ENCODE measurements at regions not wholly inside any gene's neighbourhood (a gene's known extent, or its start where the extent isn't known, plus 50 kb on each side); places are given as distances from the start of the nearest gene placed in this dataset.
"Not testable (repeated sequence)": the region's sequence is repeated elsewhere in the genome, so short reads cannot be mapped to it uniquely, and the experiment has no call there.

DNA sequence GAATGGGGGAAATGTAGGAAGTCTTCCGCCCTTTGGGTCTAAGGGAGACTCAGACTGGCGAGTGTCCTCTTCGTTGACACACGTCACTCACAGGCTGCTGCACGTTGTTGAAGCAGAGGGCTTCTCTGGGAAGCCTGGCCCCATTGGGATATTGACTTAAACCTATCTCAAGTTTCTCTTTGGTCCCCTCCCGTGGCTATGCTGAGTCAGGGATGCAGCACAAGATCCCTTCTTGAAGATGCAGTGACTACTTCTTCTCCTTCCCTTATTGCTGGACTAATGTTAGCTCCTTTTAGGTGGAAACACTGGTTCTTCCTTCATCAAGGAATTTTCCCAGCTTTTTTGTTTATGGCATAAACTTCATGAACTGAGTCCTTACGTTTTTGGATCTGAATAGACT, 89.8 kb upstream of the CCDC71L start:
- no peak for DNase-seq

DNA sequence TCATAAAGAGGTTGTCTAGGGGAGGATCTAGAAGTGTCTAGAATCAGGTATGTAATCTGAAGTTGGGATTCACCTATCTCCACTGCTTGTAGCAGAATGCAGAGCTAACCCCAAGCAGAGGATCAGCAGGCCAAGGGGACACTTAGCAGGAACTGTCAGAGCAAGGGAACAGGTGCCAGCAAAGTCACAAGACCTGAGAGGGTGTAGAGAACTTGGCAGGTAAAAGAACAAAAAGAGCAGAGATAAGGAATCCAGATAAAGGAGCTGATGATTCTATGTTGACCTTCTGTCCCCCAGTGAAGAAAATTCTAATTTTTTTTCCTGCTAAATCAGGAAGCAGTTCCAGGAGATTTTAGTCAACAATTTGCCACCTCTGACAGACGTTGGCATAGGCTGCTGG, 91.4 kb upstream of the CCDC71L start:
- DNase-seq = no peak

DNA sequence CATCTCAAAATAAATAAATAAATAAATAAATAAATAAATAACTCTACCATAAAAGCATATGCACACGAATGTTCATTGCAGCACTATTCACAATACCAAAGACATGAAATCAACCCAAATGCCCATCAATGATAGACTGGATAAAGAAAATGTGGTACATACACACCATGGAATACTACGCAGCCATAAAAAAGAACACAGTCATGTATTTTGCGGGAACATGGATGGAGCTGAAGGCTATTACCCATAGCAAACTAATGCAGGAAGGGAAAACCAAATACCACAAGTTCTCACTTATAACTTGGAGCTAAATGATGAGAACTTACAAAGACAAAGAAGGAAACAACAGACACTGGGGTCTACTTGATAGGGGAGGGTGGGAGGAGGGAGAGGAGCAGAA, 94.1 kb upstream of the CCDC71L start:
- not testable (repeated sequence) for DNase-seq

DNA sequence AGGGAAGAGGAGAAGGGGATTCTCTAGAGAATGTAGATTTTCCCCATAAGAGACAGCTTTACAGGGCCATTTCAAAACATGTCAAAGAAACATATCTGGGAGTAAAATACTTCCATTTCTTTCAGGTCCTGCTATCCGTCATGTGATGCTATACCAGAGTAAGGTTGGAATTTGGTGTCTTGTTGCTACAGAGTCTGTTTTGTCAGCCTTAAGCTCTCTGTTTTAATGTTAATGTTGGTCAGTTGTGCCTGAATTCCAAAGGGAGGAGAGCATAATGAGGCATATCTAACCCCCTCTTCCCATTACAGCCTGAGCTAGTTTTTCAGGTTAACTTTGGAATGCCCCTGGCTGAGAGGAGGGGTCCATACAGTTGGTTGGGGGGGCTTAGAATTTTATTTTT, 94.7 kb upstream of the CCDC71L start:
- DNase-seq = no peak

DNA sequence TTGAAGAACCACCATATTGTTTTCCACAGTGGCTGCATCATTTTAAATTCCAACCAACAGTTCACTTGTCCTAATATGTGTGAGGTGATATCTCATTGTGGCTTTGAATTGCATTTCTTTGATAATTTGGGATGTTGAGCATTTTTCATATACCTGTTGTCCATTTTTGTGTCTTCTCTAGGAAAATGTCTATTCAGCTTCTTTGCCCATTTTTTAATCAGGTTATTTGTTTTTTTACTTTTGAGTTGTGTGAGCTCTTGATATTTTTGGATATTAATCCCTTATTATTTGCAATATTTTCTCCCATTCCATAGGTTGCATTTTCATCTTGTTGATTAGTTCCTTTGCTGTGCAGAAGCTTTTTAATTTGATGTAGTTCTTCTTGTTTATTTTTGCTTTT, 95.1 kb upstream of the CCDC71L start:
- no peak for DNase-seq

DNA sequence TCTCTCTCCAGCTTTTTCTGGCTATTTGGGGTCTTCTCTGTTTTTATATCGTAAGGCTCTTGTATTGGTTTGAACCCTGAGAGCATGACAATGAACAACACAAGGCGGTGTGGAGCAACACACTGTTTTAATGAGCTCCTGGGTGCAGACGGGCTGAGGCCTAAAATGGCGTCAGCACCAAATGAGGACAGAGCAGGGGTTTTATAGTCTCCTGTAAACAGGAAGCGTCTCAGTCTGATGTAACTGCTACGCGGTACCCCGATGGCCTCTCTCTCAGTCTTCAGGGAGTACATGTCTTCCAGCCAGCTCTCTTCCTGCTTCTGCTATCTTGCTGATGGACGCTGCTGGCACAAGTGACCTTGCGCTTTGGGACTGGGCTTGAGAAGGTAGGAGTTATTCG, 95.9 kb upstream of the CCDC71L start:
- no peak for DNase-seq

DNA sequence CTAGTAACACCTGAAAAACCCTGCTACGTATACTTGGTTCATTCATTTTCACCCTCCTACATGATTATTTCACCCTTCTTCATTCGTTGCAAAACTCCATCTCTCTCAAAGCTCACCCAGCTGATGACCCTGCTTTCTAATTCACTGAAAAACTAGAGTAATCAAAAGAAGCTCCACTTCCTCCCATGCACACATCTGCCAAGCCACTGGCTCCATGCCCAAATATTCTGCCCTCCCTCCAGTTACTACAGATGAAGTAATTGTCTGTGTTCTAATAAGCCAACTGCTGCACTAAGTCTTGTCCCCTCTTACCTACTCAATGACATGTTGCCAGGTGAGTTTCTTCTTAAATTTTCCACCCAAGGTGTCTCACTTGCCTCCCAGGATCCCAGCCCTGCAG, 96.9 kb upstream of the CCDC71L start:
- no peak for DNase-seq

DNA sequence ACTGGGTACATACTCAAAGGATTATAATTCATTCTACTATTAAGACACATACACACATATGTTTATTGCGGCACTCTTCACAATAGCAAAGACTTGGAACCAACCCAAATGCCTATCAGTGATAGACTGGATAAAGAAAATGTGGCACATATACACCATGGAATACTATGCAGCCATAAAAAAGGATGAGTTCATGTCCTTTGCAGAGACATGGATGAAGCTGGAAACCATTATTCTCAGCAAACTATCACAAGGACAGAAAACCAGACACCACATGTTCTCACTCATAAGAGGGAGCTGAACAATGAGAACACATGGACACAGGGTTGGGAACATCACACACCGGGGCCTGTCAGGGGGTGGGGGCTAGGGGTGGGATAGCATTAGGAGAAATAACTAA, 101.9 kb upstream of the CCDC71L start:
- DNase-seq = not testable (repeated sequence)

DNA sequence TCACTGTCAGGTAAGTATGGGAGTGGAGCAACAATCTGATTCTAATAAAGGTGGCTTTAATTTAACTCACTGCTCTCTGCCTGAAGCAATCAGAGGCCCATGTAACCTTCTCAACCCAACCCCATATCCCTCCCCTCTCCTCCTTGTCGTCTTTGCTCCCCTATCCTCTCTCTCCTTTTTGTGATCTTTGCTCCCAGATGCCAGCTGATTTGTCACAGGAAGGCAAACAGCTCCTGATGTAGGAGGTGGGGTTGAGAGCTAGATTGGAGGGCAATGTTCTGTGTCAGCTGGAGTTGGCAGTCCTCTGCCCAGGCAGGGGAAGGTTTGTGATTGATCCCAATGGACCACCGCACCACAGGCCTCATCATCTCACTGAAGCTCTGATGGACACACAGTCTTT, 101.4 kb upstream of the PIK3CG start:
- DNase-seq = no peak

DNA sequence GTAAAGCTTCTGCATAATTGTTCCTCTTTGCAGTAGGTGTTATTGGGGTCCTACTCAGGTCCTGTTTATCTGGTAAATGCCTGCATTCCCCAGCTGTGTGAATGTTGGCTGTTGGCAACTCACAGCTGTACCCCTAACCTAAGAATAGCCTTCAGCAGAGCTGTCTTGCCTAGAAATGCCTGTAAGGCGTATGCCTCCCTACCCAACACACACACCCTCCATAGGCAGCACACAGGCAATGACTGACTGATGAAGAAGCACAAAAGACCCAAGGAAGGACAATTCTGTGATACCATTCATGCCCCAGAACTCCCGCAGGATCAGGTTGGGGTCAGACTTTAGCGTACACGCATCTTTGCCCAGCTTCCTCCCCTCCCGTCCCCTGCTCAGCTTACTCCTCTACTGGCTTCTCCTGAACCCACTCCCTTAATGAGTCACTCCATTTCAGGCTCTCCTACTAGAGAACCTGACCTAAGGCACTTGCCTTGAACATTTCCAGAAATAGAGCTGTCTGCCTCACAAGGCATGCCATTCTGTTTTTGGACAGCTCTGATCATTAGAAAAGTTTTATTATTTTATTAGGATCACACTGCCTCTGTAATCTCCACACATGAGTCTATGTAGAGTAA, 99.2 kb upstream of the PIK3CG start:
- no peak for DNase-seq

DNA sequence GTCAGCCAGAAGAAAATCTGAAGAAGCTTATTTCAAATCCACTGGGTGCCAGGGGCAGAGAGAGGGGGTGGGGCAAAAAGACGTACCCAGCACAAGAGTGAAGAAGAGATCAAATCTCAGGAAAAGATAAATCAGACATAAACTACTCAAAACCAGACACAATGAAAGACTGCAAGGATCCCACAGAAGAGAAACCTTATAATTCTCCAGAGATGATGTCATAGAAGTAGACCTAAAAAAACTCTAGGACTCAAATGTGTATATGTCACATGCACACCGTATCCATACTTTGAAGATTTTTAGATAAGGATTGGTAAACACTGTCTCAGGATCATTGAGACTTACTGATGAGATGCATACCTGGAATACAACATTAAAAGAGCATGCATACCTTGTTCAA, 98.5 kb upstream of the PIK3CG start:
- peak; percentile 16 for DNase-seq

DNA sequence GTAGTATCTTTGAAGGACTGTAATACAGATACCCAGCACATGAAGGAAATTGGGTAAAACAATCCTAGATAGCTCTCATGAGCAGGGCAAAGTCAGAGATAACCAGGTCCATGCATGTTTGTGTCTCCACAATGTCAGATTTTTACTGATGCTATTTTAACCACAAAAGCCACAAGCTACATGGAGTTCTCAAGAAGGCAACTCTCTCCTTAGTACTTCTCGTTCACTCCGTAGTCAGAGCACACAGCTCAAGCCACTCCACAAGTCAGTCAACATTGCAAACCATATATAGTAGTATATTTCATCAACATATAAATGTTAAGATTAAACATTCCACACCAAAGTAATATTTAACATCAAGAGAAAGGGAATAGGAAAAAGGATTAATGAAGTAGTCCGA, 98.0 kb upstream of the PIK3CG start:
- no peak for DNase-seq

DNA sequence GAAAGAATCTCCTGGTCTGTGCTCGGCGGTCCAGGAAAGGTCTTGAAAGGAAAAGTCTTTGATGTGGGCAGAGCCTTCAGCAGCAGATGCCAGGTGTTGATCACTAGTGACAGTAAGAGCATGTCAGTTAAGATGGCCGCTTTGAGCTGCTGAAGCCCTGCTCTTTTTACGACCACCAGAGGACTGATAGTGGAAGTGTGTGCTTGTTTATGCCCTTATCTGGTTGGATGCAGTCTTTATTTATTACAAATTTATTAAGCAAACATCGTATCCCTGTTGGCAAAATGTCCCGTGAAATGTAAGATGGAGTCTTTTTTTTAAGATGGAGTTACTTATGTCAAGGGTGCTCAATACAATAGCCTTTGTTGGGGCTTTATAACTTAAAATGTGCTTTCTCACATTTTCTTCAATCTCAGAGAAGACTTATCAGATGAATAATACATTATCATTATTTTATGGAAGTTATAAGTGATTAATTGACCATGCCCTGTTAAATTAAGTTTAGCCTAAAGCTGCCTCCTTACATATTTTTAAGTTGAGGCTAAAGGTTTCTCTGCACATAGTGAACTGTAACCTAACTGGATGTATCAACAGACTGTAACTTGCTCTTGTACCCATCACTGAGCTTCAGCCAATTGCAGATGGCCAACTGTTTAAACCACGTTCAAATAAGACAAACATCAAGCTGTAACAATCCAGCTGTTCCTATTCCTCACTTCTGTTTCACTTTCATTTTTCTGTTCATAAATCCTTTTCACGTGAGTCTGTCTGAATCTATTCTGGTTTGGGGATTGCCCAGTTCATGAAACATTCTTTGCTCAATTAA, 97.4 kb upstream of the PIK3CG start:
- peak; percentile 12 for DNase-seq

DNA sequence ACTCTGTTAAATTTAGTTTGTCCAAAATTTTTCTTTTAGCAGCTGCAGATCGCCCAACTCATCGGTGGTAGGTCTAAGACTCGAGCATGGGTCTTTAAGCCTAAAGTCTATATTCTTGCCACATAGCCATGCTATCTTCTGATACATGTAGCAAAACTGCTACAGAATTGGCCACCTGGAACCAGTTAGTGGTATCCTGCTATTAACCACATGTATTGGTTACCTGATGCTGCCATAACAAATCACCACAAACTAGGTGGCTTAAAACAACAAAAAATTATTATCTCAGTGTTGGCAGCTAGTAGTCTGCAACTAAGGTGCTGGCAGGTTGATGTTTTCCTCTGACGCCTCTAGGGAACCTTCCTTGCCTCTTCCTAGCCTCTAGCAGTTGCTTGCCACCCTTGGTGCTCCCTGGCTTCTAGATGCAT, 96.7 kb upstream of the PIK3CG start:
- DNase-seq = no peak

DNA sequence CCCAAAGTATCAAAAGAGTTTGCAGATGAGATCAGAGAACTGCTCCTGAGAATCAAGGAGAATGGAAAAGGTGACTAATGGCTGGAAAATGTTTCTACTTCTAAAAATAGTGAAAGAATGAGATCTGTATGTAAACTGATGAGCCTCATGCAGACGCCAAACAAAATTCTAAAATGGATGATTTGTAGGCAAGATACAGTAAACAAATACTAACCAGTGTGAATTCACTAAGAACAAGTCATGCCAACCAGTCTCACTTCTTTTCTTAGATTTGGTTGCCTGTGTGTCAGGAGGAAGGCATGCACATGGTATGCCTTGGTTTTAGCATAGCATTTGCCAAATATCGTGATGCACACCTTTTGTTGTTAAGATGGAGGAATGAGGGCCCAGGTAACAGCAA, 94.9 kb upstream of the PIK3CG start:
- no peak for DNase-seq

DNA sequence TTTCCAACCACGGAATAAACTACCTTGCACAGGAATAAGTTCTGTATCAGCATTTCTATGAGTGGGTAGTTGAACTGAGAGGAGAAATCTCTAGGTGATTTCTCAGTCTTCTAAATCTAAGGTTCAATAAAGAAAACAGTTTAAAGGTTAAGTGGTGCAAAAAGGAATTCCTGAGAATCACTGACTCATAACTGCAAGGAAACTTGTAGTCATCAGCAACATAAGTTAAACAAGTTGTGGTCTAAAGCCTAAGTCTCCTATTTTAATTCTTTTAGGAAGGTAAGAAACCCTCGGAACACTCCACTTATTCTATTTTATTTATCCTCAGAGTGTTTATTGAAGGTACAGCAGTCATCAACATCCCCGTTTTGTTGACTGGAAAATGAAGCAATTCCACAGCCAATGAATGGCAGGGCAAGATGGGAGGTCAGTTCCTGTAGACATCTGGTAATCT, 92.4 kb upstream of the PIK3CG start:
- DNase-seq = no peak

DNA sequence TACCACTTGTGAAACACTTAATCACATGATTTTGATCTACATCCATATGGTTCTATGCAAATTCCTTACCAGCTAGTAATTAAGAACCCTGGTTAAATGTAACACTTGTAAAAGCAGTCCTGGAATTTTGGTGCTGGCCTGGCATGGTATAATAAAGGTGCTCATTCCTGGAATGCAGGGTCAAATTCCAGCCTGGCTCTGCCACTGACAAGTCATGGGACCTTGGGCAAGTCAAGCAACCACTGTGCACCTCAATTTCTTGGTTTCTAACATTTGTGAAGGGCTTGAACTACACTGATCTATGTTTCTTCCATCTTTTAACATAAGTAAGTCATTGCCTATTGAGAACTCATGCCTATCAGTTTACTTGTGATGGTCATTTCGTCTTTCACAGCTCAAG, 91.9 kb upstream of the PIK3CG start:
- no peak for DNase-seq

DNA sequence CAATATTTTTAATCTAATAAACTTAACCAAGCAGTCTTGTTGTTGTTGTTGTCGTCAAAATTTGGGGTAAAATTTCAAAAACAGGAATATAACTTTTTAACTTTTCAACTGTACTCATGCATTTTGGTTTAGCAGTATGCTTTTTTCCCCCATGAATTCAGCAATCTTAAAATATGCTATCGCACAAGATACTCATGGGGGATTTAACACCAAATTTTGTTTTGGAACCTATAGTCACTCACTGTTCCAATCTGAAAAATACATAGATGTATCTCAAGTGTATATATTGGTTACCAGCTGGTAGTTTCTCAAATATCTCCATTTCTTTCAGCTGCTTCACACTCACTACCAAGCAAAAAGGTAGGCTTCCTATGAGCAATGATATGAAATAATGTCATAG, 91.4 kb upstream of the PIK3CG start:
- no peak for DNase-seq

DNA sequence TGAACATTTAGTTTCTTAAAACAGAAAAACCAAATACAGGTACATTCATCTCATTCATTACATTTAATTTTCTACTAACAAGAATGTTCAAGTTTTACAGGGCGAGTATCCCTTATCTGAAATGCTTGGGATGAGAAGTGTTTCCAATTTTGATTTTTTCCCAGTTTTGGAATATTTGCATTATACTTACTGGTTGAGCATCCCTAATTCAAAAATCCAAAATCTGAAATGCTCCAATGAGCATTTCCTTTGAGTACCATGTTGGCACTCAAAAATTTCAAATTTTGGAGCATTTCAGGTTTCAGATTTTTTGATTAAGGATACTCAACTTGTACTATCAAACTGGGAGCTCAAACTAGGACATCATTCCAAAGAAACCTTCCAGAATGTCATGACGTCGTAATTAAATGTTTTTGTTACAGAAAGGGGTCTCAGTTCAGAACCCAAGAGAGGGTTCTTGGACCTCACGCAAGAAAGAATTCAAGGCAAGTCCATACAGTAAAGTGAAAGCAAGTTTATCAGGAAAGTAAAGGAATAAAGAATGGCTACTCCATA, 90.8 kb upstream of the PIK3CG start:
- DNase-seq = no peak

DNA sequence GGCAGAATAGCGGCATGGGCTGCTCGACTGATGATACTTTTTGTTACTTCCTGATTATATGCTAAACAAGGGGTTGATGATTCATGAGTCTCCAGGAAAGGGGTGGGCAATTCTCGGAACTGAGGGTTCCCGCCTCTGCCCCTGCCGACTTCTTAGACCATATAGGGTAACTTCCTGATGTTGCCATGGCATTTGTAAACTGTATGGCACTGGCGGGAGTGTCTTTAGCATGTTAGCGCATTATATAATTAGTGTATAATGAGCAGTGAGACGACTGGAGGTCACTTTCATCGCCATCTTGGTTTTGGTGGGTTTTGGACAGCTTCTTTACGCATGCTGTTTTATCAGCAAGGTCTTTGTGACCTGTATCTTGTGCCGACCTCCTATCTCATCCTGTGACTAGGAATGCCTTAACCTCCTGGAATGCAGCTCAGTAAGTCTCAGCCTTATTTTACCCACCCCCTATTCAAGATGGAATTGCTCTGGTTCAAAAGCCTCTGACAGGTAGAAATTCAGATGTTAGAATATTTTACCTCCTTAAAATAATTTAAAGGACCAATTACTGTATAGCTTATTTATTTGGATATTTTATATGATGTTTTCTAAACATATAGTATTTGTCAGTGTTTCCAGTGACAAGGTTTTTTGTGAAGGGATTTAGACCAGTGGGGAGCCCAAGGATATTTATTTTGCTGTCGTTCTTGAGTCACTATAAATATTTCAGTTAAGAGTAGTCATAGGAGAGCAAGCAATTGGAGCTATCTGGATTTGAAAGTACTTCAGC, 90.1 kb upstream of the PIK3CG start:
- DNase-seq = peak; percentile 43

DNA sequence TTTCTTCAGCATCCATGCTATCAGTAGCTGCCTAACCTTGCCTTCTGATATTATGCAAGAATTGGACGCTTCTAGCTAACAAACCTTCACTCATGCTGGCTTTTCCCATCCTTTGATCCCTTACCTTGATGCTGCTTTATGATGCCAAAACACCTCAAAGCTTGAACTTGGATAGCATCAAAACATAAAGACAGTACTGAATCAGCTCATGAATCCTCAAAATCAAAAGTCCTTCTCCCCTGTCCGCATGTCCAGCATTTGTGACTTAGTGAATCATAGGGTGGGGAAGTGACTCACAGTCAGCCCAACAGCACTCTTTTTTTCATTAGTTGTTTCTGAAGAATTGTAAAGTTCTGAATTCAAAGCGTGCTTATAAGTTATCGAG, 89.5 kb upstream of the PIK3CG start:
- DNase-seq = no peak

DNA sequence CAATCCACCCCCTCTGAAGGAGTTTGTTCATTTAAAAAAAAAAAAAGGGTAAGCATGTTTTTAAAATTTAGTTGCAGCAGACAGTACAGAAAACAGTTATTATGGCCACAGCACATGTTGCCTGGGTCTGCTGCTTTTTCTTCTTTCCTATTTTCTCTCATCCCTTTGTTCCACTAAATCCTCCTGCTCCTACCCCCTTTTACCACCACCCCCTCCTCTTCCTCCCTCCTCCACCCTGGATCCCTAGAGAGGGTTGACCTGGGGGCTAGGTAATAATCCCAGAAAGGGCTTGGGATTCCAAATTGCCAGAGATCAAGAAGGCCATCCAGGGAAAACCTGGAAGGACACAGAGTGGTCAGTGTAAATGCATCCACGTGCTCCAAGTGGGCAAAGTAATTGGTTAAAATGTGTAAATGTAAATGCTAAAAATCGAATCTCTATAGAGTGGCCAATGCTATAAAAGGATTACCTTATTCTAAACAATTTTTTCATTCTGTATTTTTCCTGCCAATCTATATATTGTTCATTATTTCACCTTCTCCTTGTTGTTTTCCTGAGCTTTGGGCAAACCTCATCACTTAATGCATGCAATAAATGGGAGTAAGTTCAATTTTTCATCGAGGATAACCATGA, 89.0 kb upstream of the PIK3CG start:
- no peak for DNase-seq

Data from stimulated activated CD4-positive, alpha-beta T cell treated with anti-CD3 and anti-CD28 coated beads, Interleukin-15, amount 100 ng/mL, for 24 hours (primary cell).